ENCODE measurements at regions not wholly inside any gene's neighbourhood (a gene's known extent, or its start where the extent isn't known, plus 50 kb on each side); places are given as distances from the start of the nearest gene placed in this dataset.

DNA sequence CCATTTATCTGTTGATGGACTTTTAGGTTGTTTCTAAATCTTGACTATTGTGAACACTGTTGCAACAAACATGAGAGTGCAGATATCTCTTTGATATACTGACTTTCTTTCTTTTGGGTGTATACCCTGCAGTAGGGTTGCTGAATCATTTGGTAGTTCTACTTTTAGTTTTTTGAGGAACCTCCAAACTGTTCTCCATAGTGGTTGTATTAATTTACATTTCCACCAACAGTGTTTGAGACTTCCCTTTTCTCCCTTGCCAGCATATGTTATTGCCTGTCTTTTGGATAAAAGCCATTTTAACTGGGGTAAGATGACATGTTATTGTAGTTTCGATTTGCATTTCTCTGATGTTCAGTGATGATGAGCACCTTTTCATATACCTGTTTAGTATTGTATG lies 330.0 kb downstream of the DDX10 start:
- no peak for TF ChIP-seq POLR2A (IDR thresholded peaks at IDR 0.05)
- TF ChIP-seq, protein P1, sequence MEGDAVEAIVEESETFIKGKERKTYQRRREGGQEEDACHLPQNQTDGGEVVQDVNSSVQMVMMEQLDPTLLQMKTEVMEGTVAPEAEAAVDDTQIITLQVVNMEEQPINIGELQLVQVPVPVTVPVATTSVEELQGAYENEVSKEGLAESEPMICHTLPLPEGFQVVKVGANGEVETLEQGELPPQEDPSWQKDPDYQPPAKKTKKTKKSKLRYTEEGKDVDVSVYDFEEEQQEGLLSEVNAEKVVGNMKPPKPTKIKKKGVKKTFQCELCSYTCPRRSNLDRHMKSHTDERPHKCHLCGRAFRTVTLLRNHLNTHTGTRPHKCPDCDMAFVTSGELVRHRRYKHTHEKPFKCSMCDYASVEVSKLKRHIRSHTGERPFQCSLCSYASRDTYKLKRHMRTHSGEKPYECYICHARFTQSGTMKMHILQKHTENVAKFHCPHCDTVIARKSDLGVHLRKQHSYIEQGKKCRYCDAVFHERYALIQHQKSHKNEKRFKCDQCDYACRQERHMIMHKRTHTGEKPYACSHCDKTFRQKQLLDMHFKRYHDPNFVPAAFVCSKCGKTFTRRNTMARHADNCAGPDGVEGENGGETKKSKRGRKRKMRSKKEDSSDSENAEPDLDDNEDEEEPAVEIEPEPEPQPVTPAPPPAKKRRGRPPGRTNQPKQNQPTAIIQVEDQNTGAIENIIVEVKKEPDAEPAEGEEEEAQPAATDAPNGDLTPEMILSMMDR (IDR thresholded peaks at IDR 0.05) = no peak
- Histone ChIP-seq H3K4me3 (no peak overlapping the region), H3K27ac (no peak overlapping the region), H3K27me3 (no peaks in the 10 kb centered on the region), H3K9me3 (peaks cover 0 to 4% (median 0%) of the 10 kb centered on the region in 3 donors), H3K4me1 (no peaks in the 10 kb centered on the region), H3K36me3 (no peaks in the 10 kb centered on the region)
- intact Hi-C loops (cut with DNase I) = no loop called here
- DNase-seq = no peak
- 50 to 52% methylated on average over 1 of the region's 1 CpG for WGBS, 2 donors

DNA sequence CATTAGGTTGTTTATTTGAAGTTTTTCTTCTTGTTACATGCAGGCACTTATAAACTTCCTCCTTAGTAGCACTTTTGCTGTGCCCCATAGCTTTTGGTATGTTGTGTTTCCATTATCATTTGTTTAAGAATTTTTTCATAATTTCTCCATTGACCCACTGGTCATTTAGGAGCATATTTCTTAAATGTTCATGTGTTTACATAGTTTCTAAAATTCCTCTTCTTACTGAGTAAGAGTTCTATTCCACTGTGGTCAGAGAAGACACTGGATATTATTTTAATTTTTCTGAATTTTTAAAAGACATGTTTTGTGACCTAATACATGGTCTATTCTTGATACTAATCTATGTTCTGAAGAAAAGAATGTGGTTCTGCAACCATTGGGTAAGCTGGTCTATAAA lies 333.0 kb downstream of the DDX10 start:
- intact Hi-C loops (cut with DNase I) = no loop called here
- H3K4me3 ChIP-seq = no peak overlapping the region
- TF ChIP-seq, protein P1 (IDR thresholded peaks at IDR 0.05) = no peak
- TF ChIP-seq POLR2A (IDR thresholded peaks at IDR 0.05) = no peak
- H3K36me3 ChIP-seq = no peaks in the 10 kb centered on the region
- H3K9me3 ChIP-seq = peaks cover 0 to 4% (median 0%) of the 10 kb centered on the region in 3 donors
- DNase-seq = no peak
- no peaks in the 10 kb centered on the region for H3K27me3 ChIP-seq
- no peak overlapping the region for H3K27ac ChIP-seq
- H3K4me1 ChIP-seq = no peaks in the 10 kb centered on the region

DNA sequence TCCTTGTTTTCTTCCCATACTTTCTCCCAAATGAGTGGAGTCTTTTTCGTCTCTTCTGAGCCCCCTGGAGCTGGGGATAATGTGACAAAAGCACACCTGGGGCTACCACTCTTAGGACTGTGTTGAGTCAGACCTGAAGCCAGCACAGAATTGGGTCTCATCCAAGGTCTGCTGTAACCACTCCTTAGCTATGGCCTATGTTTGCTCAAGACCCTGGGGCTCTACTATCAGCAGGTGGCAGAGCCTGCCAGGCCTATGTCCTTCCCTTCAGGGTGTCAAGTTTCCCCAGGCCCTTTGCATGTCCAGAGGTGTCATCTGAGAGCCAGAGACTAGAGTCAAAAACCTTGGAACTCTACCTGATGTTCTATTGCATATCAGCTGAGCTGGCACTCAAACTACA lies 335.7 kb downstream of the DDX10 start:
- 83% methylated on average over 1 of the region's 1 CpG; no CpG with 5 or more reads in 1 of the 2 donors for WGBS, 2 donors
- TF ChIP-seq, protein P1 (IDR thresholded peaks at IDR 0.05) = no peak
- TF ChIP-seq POLR2A (IDR thresholded peaks at IDR 0.05) = no peak

DNA sequence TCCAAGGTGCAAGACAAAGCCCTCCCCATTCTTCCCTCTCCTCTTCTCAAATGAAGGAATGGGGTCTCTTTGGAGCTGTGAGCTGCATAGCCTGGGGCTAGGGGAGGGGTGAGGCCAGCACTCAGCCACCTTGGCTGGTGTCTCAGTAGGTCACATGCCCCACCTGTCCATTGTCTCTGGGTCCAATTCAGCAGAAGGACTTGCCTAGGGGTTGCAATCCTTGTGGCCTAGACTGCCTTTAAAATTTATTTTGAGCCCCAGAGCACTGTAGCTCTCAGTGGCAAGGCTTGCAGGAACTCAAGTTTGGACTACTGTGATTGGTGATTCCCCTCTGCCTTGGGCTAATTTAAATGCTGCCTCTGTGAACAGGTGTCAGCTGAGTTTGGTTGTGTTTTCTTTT lies 336.7 kb downstream of the DDX10 start:
- no peak for DNase-seq
- Histone ChIP-seq H3K27me3 (no peaks in the 10 kb centered on the region), H3K27ac (no peak overlapping the region), H3K4me3 (no peak overlapping the region), H3K9me3 (no peaks in the 10 kb centered on the region), H3K4me1 (no peaks in the 10 kb centered on the region), H3K36me3 (no peaks in the 10 kb centered on the region)
- intact Hi-C loops (cut with DNase I) = no loop called here
- TF ChIP-seq, protein P1 (IDR thresholded peaks at IDR 0.05) = no peak
- no peak for TF ChIP-seq POLR2A (IDR thresholded peaks at IDR 0.05)

More for the DNA sequence above, 335.7 kb downstream of the DDX10 start:
- Histone ChIP-seq H3K4me1 (no peaks in the 10 kb centered on the region), H3K36me3 (no peaks in the 10 kb centered on the region), H3K4me3 (no peak overlapping the region), H3K27me3 (no peaks in the 10 kb centered on the region), H3K9me3 (peaks cover 0 to under 1% (median 0%) of the 10 kb centered on the region in 3 donors), H3K27ac (no peak overlapping the region)
- intact Hi-C loops (cut with DNase I) = no loop called here
- DNase-seq = no peak

DNA sequence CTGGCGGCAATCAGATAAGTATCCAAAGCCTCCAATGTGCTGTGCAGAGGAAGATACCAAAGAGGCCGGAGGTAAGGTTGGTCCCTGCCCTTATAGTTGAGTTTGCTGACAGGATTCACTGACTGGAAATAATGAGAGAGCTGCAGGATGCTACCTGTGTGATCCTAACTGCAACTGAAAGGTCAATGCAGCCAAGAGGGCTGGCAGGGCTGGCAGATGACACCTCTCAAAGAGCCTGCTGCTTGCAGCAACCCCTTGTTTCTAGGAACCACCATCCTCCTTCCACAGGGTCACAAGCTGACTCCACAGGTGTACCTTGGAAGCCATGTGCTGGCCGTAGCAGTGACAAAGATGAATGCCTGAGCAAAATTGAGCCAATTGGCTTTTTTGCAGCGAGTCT lies 348.1 kb downstream of the DDX10 start:
- DNase-seq = no peak
- intact Hi-C loops (cut with DNase I) = no loop called here

More for the DNA sequence above, 348.1 kb downstream of the DDX10 start:
- Histone ChIP-seq H3K9me3 (no peaks in the 10 kb centered on the region), H3K36me3 (no peaks in the 10 kb centered on the region), H3K4me1 (no peaks in the 10 kb centered on the region), H3K27ac (no peak overlapping the region), H3K27me3 (no peaks in the 10 kb centered on the region), H3K4me3 (no peak overlapping the region)
- 70 to 86% methylated on average over 3 to 4 of the region's 4 CpGs for WGBS, 2 donors
- TF ChIP-seq POLR2A (IDR thresholded peaks at IDR 0.05) = no peak
- TF ChIP-seq, protein P1 (IDR thresholded peaks at IDR 0.05) = no peak

All from esophagus squamous epithelium (tissue), 5 donors.